ENCODE measurements at regions not wholly inside any gene's neighbourhood (a gene's known extent, or its start where the extent isn't known, plus 50 kb on each side); places are given as distances from the start of the nearest gene placed in this dataset.

GRCh38 chr22:27125539-27125938, 468.2 kb downstream of the MIAT start:
- H3K9me3 Mint-ChIP-seq = peaks cover under 1% of the 10 kb centered on the region
- no peak for DNase-seq (ENCODE audit: low spot score in 2 of 2, unreplicated experiment in 2 of 2)
- TF ChIP-seq CTCF (IDR thresholded peaks at IDR 0.05; ENCODE audit: unreplicated experiment) = no peak
- H3K36me3 Mint-ChIP-seq = no peaks in the 10 kb centered on the region
- H3K27ac Mint-ChIP-seq = no peak overlapping the region
- peaks cover 2% of the 10 kb centered on the region for H3K27me3 Mint-ChIP-seq (ENCODE audit: low read depth)
- H3K4me3 Mint-ChIP-seq = no peak overlapping the region
- peaks cover 2% of the 10 kb centered on the region for H3K4me1 Mint-ChIP-seq

- Mint-ChIP-seq H3K4me1 (peaks cover 10% of the 10 kb centered on the region), H3K36me3 (no peaks in the 10 kb centered on the region), H3K27me3 (ENCODE audit: low read depth) (peaks cover 4% of the 10 kb centered on the region), H3K9me3 (no peaks in the 10 kb centered on the region), H3K27ac (no peak overlapping the region), H3K4me3 (no peak overlapping the region)
- TF ChIP-seq CTCF (IDR thresholded peaks at IDR 0.05; ENCODE audit: unreplicated experiment) = no peak
- no peak for DNase-seq (ENCODE audit: low spot score in 2 of 2, unreplicated experiment in 2 of 2)
Measured at GRCh38 chr22:27127911-27128310, 470.5 kb downstream of the MIAT start.

GRCh38 chr22:27128461-27129085, 471.2 kb downstream of the MIAT start:
- H3K27me3 Mint-ChIP-seq (ENCODE audit: low read depth) = peaks cover 4% of the 10 kb centered on the region
- no peaks in the 10 kb centered on the region for H3K36me3 Mint-ChIP-seq
- TF ChIP-seq CTCF (IDR thresholded peaks at IDR 0.05; ENCODE audit: unreplicated experiment) = no peak
- no peak for DNase-seq (ENCODE audit: low spot score in 2 of 2, unreplicated experiment in 2 of 2)
- peaks cover 17% of the 10 kb centered on the region for H3K4me1 Mint-ChIP-seq
- no peaks in the 10 kb centered on the region for H3K9me3 Mint-ChIP-seq
- H3K4me3 Mint-ChIP-seq = no peak overlapping the region
- no peak overlapping the region for H3K27ac Mint-ChIP-seq

GRCh38 chr22:27129266-27129665, 471.9 kb downstream of the MIAT start:
- Mint-ChIP-seq H3K9me3 (no peaks in the 10 kb centered on the region), H3K27ac (no peak overlapping the region), H3K4me1 (peaks cover 24% of the 10 kb centered on the region)

GRCh38 chr22:27130906-27131305, 473.5 kb downstream of the MIAT start:
- Mint-ChIP-seq H3K27me3 (ENCODE audit: low read depth) (peaks cover 2% of the 10 kb centered on the region), H3K4me1 (peaks cover 36% of the 10 kb centered on the region), H3K9me3 (no peaks in the 10 kb centered on the region), H3K36me3 (no peaks in the 10 kb centered on the region), H3K27ac (no peak overlapping the region), H3K4me3 (no peak overlapping the region)
- DNase-seq (ENCODE audit: low spot score in 2 of 2, unreplicated experiment in 2 of 2) = no peak
- TF ChIP-seq CTCF (IDR thresholded peaks at IDR 0.05; ENCODE audit: unreplicated experiment) = no peak

More at GRCh38 chr22:27129266-27129665, 471.9 kb downstream of the MIAT start:
- Mint-ChIP-seq H3K27me3 (ENCODE audit: low read depth) (peaks cover 4% of the 10 kb centered on the region), H3K36me3 (no peaks in the 10 kb centered on the region), H3K4me3 (no peak overlapping the region)
- DNase-seq (ENCODE audit: low spot score in 2 of 2, unreplicated experiment in 2 of 2) = no peak
- no peak for TF ChIP-seq CTCF (IDR thresholded peaks at IDR 0.05; ENCODE audit: unreplicated experiment)

- Mint-ChIP-seq H3K4me1 (peaks cover 36% of the 10 kb centered on the region), H3K27ac (no peak overlapping the region), H3K4me3 (no peak overlapping the region), H3K9me3 (peaks cover under 1% of the 10 kb centered on the region), H3K27me3 (ENCODE audit: low read depth) (peaks cover 2% of the 10 kb centered on the region), H3K36me3 (no peaks in the 10 kb centered on the region)
- no peak for TF ChIP-seq CTCF (IDR thresholded peaks at IDR 0.05; ENCODE audit: unreplicated experiment)
- DNase-seq (ENCODE audit: low spot score in 2 of 2, unreplicated experiment in 2 of 2) = no peak
Measured at GRCh38 chr22:27131346-27131745, 474.0 kb downstream of the MIAT start.
